DOHH2 (cell line): ENCODE measurements at regions not wholly inside any gene's neighbourhood (a gene's known extent, or its start where the extent isn't known, plus 50 kb on each side); places are given as distances from the start of the nearest gene placed in this dataset.

Experiments used
- H3F3A ChIP-seq: fragments of 200-600 bp; sonication (generic), shearing (Covaris generic); 2 replicates; pipeline ENCODE4 v1.6.0; 2016; ENCODE audit warnings: antibody characterized with exemption, mild to moderate bottlenecking; ENCODE audit not compliant: control insufficient read depth, insufficient read depth
- H3K27ac ChIP-seq: fragments of 200-600 bp; sonication (generic); 2 replicates; pipeline ENCODE4 v1.5.1; 2014; ENCODE audit warnings: low read depth, mild to moderate bottlenecking, low read length, moderate library complexity
- H3K27me3 ChIP-seq: fragments of 200-600 bp; sonication (generic); 2 replicates; pipeline ENCODE4 v1.6.1; 2014; ENCODE audit warnings: mild to moderate bottlenecking, low read length, mixed read lengths; ENCODE audit not compliant: control insufficient read depth
- H3K36me3 ChIP-seq: fragments of 200-600 bp; sonication (generic); 2 replicates; pipeline ENCODE4 v1.6.1; 2014; ENCODE audit warnings: mild to moderate bottlenecking, low read length, moderate library complexity, mixed read lengths; ENCODE audit not compliant: control insufficient read depth
- H3K4me1 ChIP-seq: fragments of 200-600 bp; sonication (generic); 2 replicates; pipeline ENCODE4 v1.6.1; 2014; ENCODE audit warnings: mild to moderate bottlenecking, low read length, mixed read lengths; ENCODE audit not compliant: control insufficient read depth
- H3K4me2 ChIP-seq: fragments of 200-600 bp; sonication (generic); 2 replicates; pipeline ENCODE4 v1.6.0; 2014; ENCODE audit warnings: mild to moderate bottlenecking, low read length, moderate library complexity
- H3K4me3 ChIP-seq: fragments of 200-600 bp; sonication (generic); 2 replicates; pipeline ENCODE4 v1.5.1; 2014; ENCODE audit warnings: mild to moderate bottlenecking, low read length, mixed read lengths
- H3K79me2 ChIP-seq: fragments of 200-600 bp; sonication (generic); 2 replicates; pipeline ENCODE4 v1.6.1; 2014; ENCODE audit warnings: mild to moderate bottlenecking, low read length, mixed read lengths; ENCODE audit not compliant: control insufficient read depth
- H3K9me2 ChIP-seq: fragments of 200-600 bp; sonication (generic); replicated peaks from 2 replicates; pipeline ENCODE4 v1.6.1; 2014; ENCODE audit warnings: mild to moderate bottlenecking, low read length, mixed read lengths; ENCODE audit not compliant: control insufficient read depth
- H3K9me3 ChIP-seq: fragments of 200-600 bp; sonication (generic); 2 replicates; pipeline ENCODE4 v1.6.1; 2014; ENCODE audit warnings: antibody characterized with exemption, low read length, mixed read lengths; ENCODE audit not compliant: control insufficient read depth, insufficient read depth
- H4K20me1 ChIP-seq: fragments of 200-600 bp; sonication (generic); 2 replicates; pipeline ENCODE4 v1.6.0; 2014; ENCODE audit warnings: low read depth, mild to moderate bottlenecking, antibody characterized with exemption, low read length, moderate library complexity; ENCODE audit not compliant: control insufficient read depth, insufficient read depth
- CTCF ChIP-seq: fragments of 200-600 bp; sonication (generic); IDR thresholded peaks from one replicate; pipeline ENCODE4 v1.5.1; 2014; ENCODE audit warnings: antibody characterized with exemption, mild to moderate bottlenecking, low read depth, low read length; ENCODE audit not compliant: poor library complexity, severe bottlenecking
- EZH2phosphoT487 ChIP-seq: fragments of 200-600 bp; sonication (generic); IDR thresholded peaks from 2 replicates; pipeline ENCODE4 v1.6.1; 2017; ENCODE audit warnings: borderline replicate concordance, mild to moderate bottlenecking, antibody characterized with exemption, low read length, moderate library complexity, mixed read lengths

- no peaks in the 10 kb centered on the region for H3K9me2 ChIP-seq
- no peak overlapping the region for H3K4me3 ChIP-seq
- H3F3A ChIP-seq, result no peaks in the 10 kb centered on the region
- no peaks in the 10 kb centered on the region for H3K4me1 ChIP-seq
- H3K4me2 ChIP-seq, result no peak overlapping the region
- H3K79me2 ChIP-seq, result no peaks in the 10 kb centered on the region
- H3K9me3 ChIP-seq, result no peaks in the 10 kb centered on the region
- TF ChIP-seq EZH2phosphoT487 (no peak), CTCF (no peak)
- no peaks in the 10 kb centered on the region for H3K36me3 ChIP-seq
- H4K20me1 ChIP-seq, result no peaks in the 10 kb centered on the region
- H3K27me3 ChIP-seq, result no peaks in the 10 kb centered on the region
- H3K27ac ChIP-seq, result no peak overlapping the region
Measured at GRCh38 chr18:44541781-44542180, 138.9 kb upstream of the SETBP1 start.

DNA sequence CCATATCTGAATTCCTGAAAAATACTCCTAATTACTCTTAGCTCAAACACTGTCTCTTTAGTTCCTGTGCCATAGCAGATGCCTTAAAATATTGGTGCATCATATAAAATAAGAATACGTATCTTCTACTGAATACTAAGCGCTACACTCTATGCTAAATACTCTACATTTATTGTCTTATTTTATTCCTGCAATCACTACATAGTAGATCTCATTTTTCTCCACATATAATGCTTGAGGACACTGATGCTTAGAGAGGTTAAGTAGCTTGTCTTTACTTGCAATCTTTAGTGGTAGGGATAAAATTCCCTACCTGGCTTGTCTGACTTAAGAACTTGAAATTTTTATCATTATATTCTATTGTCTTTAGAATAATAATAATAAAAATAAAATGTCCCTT, 137.3 kb upstream of the SETBP1 start:
- no peaks in the 10 kb centered on the region for H3K9me3 ChIP-seq
- no peaks in the 10 kb centered on the region for H3K27me3 ChIP-seq
- H3K27ac ChIP-seq, result no peak overlapping the region
- no peaks in the 10 kb centered on the region for H3K79me2 ChIP-seq
- H3K4me3 ChIP-seq, result no peak overlapping the region
- TF ChIP-seq EZH2phosphoT487, result no peak
- TF ChIP-seq CTCF, result no peak
- no peaks in the 10 kb centered on the region for H4K20me1 ChIP-seq
- no peaks in the 10 kb centered on the region for H3K36me3 ChIP-seq
- H3F3A ChIP-seq, result no peaks in the 10 kb centered on the region
- no peaks in the 10 kb centered on the region for H3K4me1 ChIP-seq
- no peak overlapping the region for H3K4me2 ChIP-seq
- no peaks in the 10 kb centered on the region; the same call in 1 of the 2 replicates for H3K9me2 ChIP-seq

DNA sequence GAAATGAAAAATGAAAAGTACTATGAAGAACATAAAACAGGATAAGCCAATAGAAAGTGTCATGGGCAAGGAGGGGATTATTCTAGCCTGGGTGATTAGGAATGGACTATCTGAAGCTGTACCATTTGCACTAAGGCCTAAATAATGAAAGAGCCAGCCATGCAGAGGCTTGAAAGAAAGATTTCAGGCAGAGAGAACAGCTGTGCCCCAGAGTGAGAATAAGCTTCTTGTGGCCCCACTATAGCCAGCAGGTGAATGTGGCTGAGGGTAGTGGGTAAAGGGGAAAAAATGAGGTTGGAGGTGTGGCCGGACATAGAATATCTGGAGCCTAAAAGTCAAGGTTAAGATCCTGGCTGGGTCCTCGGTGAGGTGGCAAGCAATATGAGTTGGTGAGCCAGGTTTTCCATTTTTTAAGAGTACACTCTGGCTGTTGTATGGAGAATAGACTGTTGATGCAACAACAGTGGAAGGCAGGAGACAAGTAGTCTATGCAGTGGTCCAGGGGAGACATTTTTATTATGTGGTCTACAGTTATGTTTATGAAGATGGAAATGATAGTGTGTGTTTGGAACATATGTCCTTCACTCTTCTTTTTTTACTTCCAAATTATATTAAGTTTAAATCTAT, 135.2 kb upstream of the SETBP1 start:
- Histone ChIP-seq H3K36me3 (no peaks in the 10 kb centered on the region), H3K4me1 (no peaks in the 10 kb centered on the region), H3F3A (no peaks in the 10 kb centered on the region), H4K20me1 (no peaks in the 10 kb centered on the region), H3K27me3 (no peaks in the 10 kb centered on the region), H3K4me3 (no peak overlapping the region), H3K79me2 (no peaks in the 10 kb centered on the region), H3K9me3 (no peaks in the 10 kb centered on the region), H3K27ac (no peak overlapping the region), H3K9me2 (no peaks in the 10 kb centered on the region; the same call in 1 of the 2 replicates), H3K4me2 (no peak overlapping the region)
- no peak for TF ChIP-seq EZH2phosphoT487
- no peak for TF ChIP-seq CTCF
